ENCODE measurements at regions not wholly inside any gene's neighbourhood (a gene's known extent, or its start where the extent isn't known, plus 50 kb on each side); places are given as distances from the start of the nearest gene placed in this dataset.
"Not testable (repeated sequence)": the region's sequence is repeated elsewhere in the genome, so short reads cannot be mapped to it uniquely, and the experiment has no call there.

- H3K27me3 ChIP-seq (ENCODE audit: insufficient read depth, low read length, poor library complexity, severe bottlenecking); H3K4me3 Mint-ChIP-seq; H3K36me3 ChIP-seq (ENCODE audit: insufficient read depth, low read length); H3K27ac ChIP-seq (ENCODE audit: low read depth, low read length); DNase-seq; H3K4me3 ChIP-seq (ENCODE audit: low read length); H3K27ac Mint-ChIP-seq; H3K4me1 ChIP-seq (ENCODE audit: insufficient read depth, low read length); POLR2A ChIA-PET; H3K4me1 Mint-ChIP-seq; H3K36me3 Mint-ChIP-seq; H3K9me3 ChIP-seq (ENCODE audit: low read length); CTCF ChIA-PET; H3K9me3 Mint-ChIP-seq; H3K27me3 Mint-ChIP-seq: not testable (repeated sequence)
These were observed 178.2 kb upstream of the ZNG1F start for GRCh38 chr9:41367301-41367700.

- H3K4me1 ChIP-seq (ENCODE audit: insufficient read depth, low read length); H3K36me3 Mint-ChIP-seq; H3K27ac ChIP-seq (ENCODE audit: low read depth, low read length); DNase-seq; H3K27me3 Mint-ChIP-seq; H3K9me3 ChIP-seq (ENCODE audit: low read length); H3K36me3 ChIP-seq (ENCODE audit: insufficient read depth, low read length); H3K4me3 ChIP-seq (ENCODE audit: low read length); H3K4me1 Mint-ChIP-seq; H3K27me3 ChIP-seq (ENCODE audit: insufficient read depth, low read length, poor library complexity, severe bottlenecking); CTCF ChIA-PET; H3K27ac Mint-ChIP-seq; H3K9me3 Mint-ChIP-seq; H3K4me3 Mint-ChIP-seq; POLR2A ChIA-PET: not testable (repeated sequence)
These were observed 172.7 kb upstream of the ZNG1F start for GRCh38 chr9:41361790-41362189.

- H3K27ac ChIP-seq (ENCODE audit: low read depth, low read length) = peak overlapping the region; percentile 69
These were observed 170.0 kb upstream of the ZNG1F start for GRCh38 chr9:41359116-41359515.

GRCh38 chr9:41358682-41359081 is 169.6 kb upstream of the ZNG1F start:
- H3K9me3 Mint-ChIP-seq; H3K36me3 ChIP-seq (ENCODE audit: insufficient read depth, low read length); H3K4me1 Mint-ChIP-seq; POLR2A ChIA-PET; H3K9me3 ChIP-seq (ENCODE audit: low read length); H3K4me1 ChIP-seq (ENCODE audit: insufficient read depth, low read length); H3K27me3 Mint-ChIP-seq; H3K36me3 Mint-ChIP-seq; H3K27me3 ChIP-seq (ENCODE audit: insufficient read depth, low read length, poor library complexity, severe bottlenecking); CTCF ChIA-PET: not testable (repeated sequence)
- Histone ChIP-seq H3K4me3 (ENCODE audit: low read length) (peak overlapping the region; percentile 69), H3K27ac (ENCODE audit: low read depth, low read length) (peak overlapping the region; percentile 69)
- peak; percentile 68 to 89 (median 78) for DNase-seq
- H3K27ac Mint-ChIP-seq = peak overlapping the region; percentile 75 to 99 (median 96)
- peak overlapping the region; percentile 98 to 100 (median 99) for H3K4me3 Mint-ChIP-seq

More at GRCh38 chr9:41359116-41359515, 170.0 kb upstream of the ZNG1F start:
- Mint-ChIP-seq H3K27ac (peak overlapping the region; percentile 88 to 99 (median 98)), H3K4me3 (peak overlapping the region; percentile 98 to 100 (median 99))
- H3K4me1 ChIP-seq (ENCODE audit: insufficient read depth, low read length); H3K4me1 Mint-ChIP-seq; H3K9me3 Mint-ChIP-seq; CTCF ChIA-PET; H3K9me3 ChIP-seq (ENCODE audit: low read length); POLR2A ChIA-PET; H3K27me3 ChIP-seq (ENCODE audit: insufficient read depth, low read length, poor library complexity, severe bottlenecking); H3K36me3 ChIP-seq (ENCODE audit: insufficient read depth, low read length); H3K27me3 Mint-ChIP-seq; H3K36me3 Mint-ChIP-seq: not testable (repeated sequence)
- DNase-seq = peak in 4 of 5 donors; percentile 7 to 68 (median 28)
- peak overlapping the region; percentile 69 for H3K4me3 ChIP-seq (ENCODE audit: low read length)

- H3K9me3 ChIP-seq (ENCODE audit: low read length); H3K4me1 ChIP-seq (ENCODE audit: insufficient read depth, low read length); DNase-seq; H3K4me1 Mint-ChIP-seq; H3K4me3 ChIP-seq (ENCODE audit: low read length); H3K9me3 Mint-ChIP-seq; H3K27me3 ChIP-seq (ENCODE audit: insufficient read depth, low read length, poor library complexity, severe bottlenecking); H3K36me3 ChIP-seq (ENCODE audit: insufficient read depth, low read length); H3K27me3 Mint-ChIP-seq; H3K27ac ChIP-seq (ENCODE audit: low read depth, low read length); POLR2A ChIA-PET; H3K36me3 Mint-ChIP-seq; CTCF ChIA-PET: not testable (repeated sequence)
- peak overlapping the region in 4 of 8 donors; percentile 54 to 98 (median 71) for H3K27ac Mint-ChIP-seq
- H3K4me3 Mint-ChIP-seq = peak overlapping the region in 6 of 7 donors; percentile 52 to 100 (median 98)
These were observed 168.8 kb upstream of the ZNG1F start for GRCh38 chr9:41357918-41358404.

GRCh38 chr9:41357350-41357748 is 168.2 kb upstream of the ZNG1F start:
- POLR2A ChIA-PET; DNase-seq; H3K4me1 ChIP-seq (ENCODE audit: insufficient read depth, low read length); H3K27ac ChIP-seq (ENCODE audit: low read depth, low read length); H3K9me3 Mint-ChIP-seq; CTCF ChIA-PET; H3K27me3 ChIP-seq (ENCODE audit: insufficient read depth, low read length, poor library complexity, severe bottlenecking); H3K4me3 ChIP-seq (ENCODE audit: low read length); H3K9me3 ChIP-seq (ENCODE audit: low read length); H3K4me1 Mint-ChIP-seq; H3K36me3 Mint-ChIP-seq; H3K27me3 Mint-ChIP-seq; H3K36me3 ChIP-seq (ENCODE audit: insufficient read depth, low read length): not testable (repeated sequence)
- Mint-ChIP-seq H3K27ac (peak overlapping the region in 3 of 8 donors; percentile 17 to 46 (median 23)), H3K4me3 (peak overlapping the region in 6 of 7 donors; percentile 19 to 100 (median 71))

- H3K27me3 ChIP-seq (ENCODE audit: insufficient read depth, low read length, poor library complexity, severe bottlenecking); H3K27me3 Mint-ChIP-seq; H3K36me3 Mint-ChIP-seq; POLR2A ChIA-PET; H3K36me3 ChIP-seq (ENCODE audit: insufficient read depth, low read length); CTCF ChIA-PET; H3K4me3 ChIP-seq (ENCODE audit: low read length); H3K9me3 ChIP-seq (ENCODE audit: low read length); H3K27ac ChIP-seq (ENCODE audit: low read depth, low read length); H3K9me3 Mint-ChIP-seq; H3K4me1 Mint-ChIP-seq; H3K4me1 ChIP-seq (ENCODE audit: insufficient read depth, low read length): not testable (repeated sequence)
- Mint-ChIP-seq H3K4me3 (peak overlapping the region; percentile 44 to 100 (median 85)), H3K27ac (peak overlapping the region in 6 of 8 donors; percentile 46 to 88 (median 73))
- peak; percentile 75 to 94 (median 83) for DNase-seq
These were observed 167.7 kb upstream of the ZNG1F start for GRCh38 chr9:41356588-41357349.

- H3K4me1 Mint-ChIP-seq; H3K27me3 ChIP-seq (ENCODE audit: insufficient read depth, low read length, poor library complexity, severe bottlenecking); H3K36me3 Mint-ChIP-seq; H3K9me3 ChIP-seq (ENCODE audit: low read length); H3K9me3 Mint-ChIP-seq; H3K4me1 ChIP-seq (ENCODE audit: insufficient read depth, low read length); H3K27ac Mint-ChIP-seq; H3K27ac ChIP-seq (ENCODE audit: low read depth, low read length); H3K4me3 ChIP-seq (ENCODE audit: low read length); CTCF ChIA-PET; POLR2A ChIA-PET; H3K27me3 Mint-ChIP-seq; H3K36me3 ChIP-seq (ENCODE audit: insufficient read depth, low read length): not testable (repeated sequence)
- peak overlapping the region in 4 of 7 donors; percentile 45 to 86 (median 48) for H3K4me3 Mint-ChIP-seq
- DNase-seq = peak in 1 of 5 donors; percentile 19
These were observed 166.8 kb upstream of the ZNG1F start for GRCh38 chr9:41355712-41356450.

Data from CD8-positive, alpha-beta memory T cell (primary cell).